ENCODE measurements at regions not wholly inside any gene's neighbourhood (a gene's known extent, or its start where the extent isn't known, plus 50 kb on each side); places are given as distances from the start of the nearest gene placed in this dataset.

- H4K20me1 ChIP-seq (ENCODE audit: insufficient read depth): no peaks in the 10 kb centered on the region
- H3K4me2 ChIP-seq (ENCODE audit: low read length): no peak overlapping the region
Measured at GRCh38 chr6:23224540-23224939, 655.2 kb downstream of the HDGFL1 start.

More at GRCh38 chr6:23224540-23224939, 655.2 kb downstream of the HDGFL1 start:
- intact Hi-C loops (cut with micrococcal nuclease): no loop called here
- Histone ChIP-seq H3K9me2 (ENCODE audit: insufficient read depth) (no peaks in the 10 kb centered on the region), H3K36me3 (ENCODE audit: control insufficient read depth in 1 of 2, insufficient read depth in 2 of 2, low read length in 2 of 2) (no peaks in the 10 kb centered on the region), H2AFZ (ENCODE audit: low read depth, low read length, poor library complexity, severe bottlenecking) (no peak overlapping the region), H3K79me2 (ENCODE audit: insufficient read depth, low read length) (no peaks in the 10 kb centered on the region), H3K27ac (ENCODE audit: low read depth, low read length) (no peak overlapping the region), H3K9ac (ENCODE audit: low read length) (no peak overlapping the region), H3K27me3 (ENCODE audit: insufficient read depth, low read length) (no peaks in the 10 kb centered on the region), H3K4me3 (replicated peaks in 1 of 2; ENCODE audit: low read depth in 1 of 2, low read length in 2 of 2) (no peak overlapping the region), H3K9me3 (ENCODE audit: control insufficient read depth in 1 of 2, insufficient read depth in 1 of 2, low read depth in 1 of 2, low read length in 2 of 2) (peaks cover 0 to 6% of the 10 kb centered on the region in 2 experiments; a peak in 2 of 4 replicates), H3K4me1 (ENCODE audit: control insufficient read depth in 1 of 2, insufficient read depth in 2 of 2, low read length in 2 of 2) (no peaks in the 10 kb centered on the region; a peak in 1 of 4 replicates)
- DNase-seq (ENCODE audit: low read depth, low spot score) (no peak), ATAC-seq (no peak)
- no TSS peak for BruUV-seq (replicated peaks)
- RAD21 ChIA-PET (ENCODE audit: low non-redundant PET in 1 of 2, low total read pairs in 2 of 2, uncharacterized antibody in 2 of 2, unreplicated experiment in 2 of 2): no interaction called here
- CTCF ChIA-PET: no interaction called here
- TF ChIP-seq TCF7L2 (IDR thresholded peaks at IDR 0.05; ENCODE audit: borderline replicate concordance, extremely low read depth, insufficient read depth, insufficient read length): no peak
- TF ChIP-seq, protein P1, sequence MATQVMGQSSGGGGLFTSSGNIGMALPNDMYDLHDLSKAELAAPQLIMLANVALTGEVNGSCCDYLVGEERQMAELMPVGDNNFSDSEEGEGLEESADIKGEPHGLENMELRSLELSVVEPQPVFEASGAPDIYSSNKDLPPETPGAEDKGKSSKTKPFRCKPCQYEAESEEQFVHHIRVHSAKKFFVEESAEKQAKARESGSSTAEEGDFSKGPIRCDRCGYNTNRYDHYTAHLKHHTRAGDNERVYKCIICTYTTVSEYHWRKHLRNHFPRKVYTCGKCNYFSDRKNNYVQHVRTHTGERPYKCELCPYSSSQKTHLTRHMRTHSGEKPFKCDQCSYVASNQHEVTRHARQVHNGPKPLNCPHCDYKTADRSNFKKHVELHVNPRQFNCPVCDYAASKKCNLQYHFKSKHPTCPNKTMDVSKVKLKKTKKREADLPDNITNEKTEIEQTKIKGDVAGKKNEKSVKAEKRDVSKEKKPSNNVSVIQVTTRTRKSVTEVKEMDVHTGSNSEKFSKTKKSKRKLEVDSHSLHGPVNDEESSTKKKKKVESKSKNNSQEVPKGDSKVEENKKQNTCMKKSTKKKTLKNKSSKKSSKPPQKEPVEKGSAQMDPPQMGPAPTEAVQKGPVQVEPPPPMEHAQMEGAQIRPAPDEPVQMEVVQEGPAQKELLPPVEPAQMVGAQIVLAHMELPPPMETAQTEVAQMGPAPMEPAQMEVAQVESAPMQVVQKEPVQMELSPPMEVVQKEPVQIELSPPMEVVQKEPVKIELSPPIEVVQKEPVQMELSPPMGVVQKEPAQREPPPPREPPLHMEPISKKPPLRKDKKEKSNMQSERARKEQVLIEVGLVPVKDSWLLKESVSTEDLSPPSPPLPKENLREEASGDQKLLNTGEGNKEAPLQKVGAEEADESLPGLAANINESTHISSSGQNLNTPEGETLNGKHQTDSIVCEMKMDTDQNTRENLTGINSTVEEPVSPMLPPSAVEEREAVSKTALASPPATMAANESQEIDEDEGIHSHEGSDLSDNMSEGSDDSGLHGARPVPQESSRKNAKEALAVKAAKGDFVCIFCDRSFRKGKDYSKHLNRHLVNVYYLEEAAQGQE (IDR thresholded peaks at IDR 0.05; ENCODE audit: low read depth): no peak
- no peak for TF ChIP-seq CTCF (IDR thresholded peaks at IDR 0.05 in 2 of 3, conservative IDR thresholded peaks at IDR 0.05 in 1 of 3; ENCODE audit: borderline replicate concordance in 1 of 3, insufficient read depth in 1 of 3, low read depth in 2 of 3, low read length in 2 of 3)
- TF ChIP-seq SP1 (IDR thresholded peaks at IDR 0.05; ENCODE audit: low read depth): no peak
- TF ChIP-seq ZFX (IDR thresholded peaks at IDR 0.05): no peak
- TF ChIP-seq, protein P2, sequence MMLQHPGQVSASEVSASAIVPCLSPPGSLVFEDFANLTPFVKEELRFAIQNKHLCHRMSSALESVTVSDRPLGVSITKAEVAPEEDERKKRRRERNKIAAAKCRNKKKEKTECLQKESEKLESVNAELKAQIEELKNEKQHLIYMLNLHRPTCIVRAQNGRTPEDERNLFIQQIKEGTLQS (IDR thresholded peaks at IDR 0.05): no peak
- no peak for TF ChIP-seq CBX3 (IDR thresholded peaks at IDR 0.05; ENCODE audit: low read depth)
- TF ChIP-seq JUND (IDR thresholded peaks at IDR 0.05): no peak
- TF ChIP-seq EGR1 (IDR thresholded peaks at IDR 0.05; ENCODE audit: low read depth): no peak
- TF ChIP-seq SIN3A (IDR thresholded peaks at IDR 0.05; ENCODE audit: low read depth): no peak
- TF ChIP-seq SRF (IDR thresholded peaks at IDR 0.05; ENCODE audit: low read depth): no peak
- TF ChIP-seq EZH2 (IDR thresholded peaks at IDR 0.05): no peak
- TF ChIP-seq, protein P3, sequence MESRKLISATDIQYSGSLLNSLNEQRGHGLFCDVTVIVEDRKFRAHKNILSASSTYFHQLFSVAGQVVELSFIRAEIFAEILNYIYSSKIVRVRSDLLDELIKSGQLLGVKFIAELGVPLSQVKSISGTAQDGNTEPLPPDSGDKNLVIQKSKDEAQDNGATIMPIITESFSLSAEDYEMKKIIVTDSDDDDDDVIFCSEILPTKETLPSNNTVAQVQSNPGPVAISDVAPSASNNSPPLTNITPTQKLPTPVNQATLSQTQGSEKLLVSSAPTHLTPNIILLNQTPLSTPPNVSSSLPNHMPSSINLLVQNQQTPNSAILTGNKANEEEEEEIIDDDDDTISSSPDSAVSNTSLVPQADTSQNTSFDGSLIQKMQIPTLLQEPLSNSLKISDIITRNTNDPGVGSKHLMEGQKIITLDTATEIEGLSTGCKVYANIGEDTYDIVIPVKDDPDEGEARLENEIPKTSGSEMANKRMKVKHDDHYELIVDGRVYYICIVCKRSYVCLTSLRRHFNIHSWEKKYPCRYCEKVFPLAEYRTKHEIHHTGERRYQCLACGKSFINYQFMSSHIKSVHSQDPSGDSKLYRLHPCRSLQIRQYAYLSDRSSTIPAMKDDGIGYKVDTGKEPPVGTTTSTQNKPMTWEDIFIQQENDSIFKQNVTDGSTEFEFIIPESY (IDR thresholded peaks at IDR 0.05; ENCODE audit: extremely low read depth, insufficient replicate concordance, low read length): no peak
- no peak for TF ChIP-seq RAD21 (IDR thresholded peaks at IDR 0.05; ENCODE audit: low read depth)
- POLR2A ChIA-PET: no interaction called here
